ENCODE measurements at regions not wholly inside any gene's neighbourhood (a gene's known extent, or its start where the extent isn't known, plus 50 kb on each side); places are given as distances from the start of the nearest gene placed in this dataset.

DNA sequence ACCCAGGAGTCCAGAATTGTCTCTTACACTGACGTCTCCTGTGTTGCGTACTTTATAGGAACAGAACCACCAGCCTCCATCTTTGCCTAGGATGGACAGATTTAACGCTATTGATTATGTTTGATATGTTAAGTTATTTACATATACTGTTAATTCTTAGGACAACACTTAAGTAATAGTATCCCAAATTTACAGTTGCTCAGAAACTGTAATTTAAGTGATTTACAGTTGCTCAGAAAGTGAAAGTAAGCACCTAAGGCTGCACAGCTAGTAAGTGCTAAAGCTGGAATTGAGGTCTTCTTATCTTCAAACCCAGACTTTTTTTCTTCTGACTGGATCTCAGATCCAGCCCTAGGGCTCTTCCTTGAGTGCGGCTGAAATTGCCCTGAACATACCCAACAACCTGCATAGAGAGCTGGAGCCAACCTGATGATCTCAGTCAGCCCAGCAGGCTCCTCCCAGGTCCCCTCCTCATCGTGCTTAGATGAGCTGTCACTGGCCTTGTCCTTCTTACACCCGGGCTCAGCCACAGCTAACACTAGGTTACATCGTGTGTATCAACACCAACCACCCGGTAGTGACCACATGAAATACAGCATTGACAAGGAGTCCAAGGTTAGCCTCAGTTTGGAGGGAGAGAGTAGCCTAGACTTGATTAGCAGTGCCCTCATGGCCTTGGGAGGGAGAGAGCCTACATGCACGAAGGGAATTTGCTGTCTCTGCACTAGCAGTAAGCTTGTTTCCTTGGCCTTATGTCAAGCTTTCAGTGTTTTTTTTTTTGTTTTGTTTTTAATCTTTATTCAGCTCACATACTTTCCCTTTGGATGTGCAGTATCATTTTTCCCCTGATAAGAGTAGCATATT, 111.1 kb upstream of the ARHGAP5 start:
- no peak for DNase-seq (ENCODE audit: low spot score)

DNA sequence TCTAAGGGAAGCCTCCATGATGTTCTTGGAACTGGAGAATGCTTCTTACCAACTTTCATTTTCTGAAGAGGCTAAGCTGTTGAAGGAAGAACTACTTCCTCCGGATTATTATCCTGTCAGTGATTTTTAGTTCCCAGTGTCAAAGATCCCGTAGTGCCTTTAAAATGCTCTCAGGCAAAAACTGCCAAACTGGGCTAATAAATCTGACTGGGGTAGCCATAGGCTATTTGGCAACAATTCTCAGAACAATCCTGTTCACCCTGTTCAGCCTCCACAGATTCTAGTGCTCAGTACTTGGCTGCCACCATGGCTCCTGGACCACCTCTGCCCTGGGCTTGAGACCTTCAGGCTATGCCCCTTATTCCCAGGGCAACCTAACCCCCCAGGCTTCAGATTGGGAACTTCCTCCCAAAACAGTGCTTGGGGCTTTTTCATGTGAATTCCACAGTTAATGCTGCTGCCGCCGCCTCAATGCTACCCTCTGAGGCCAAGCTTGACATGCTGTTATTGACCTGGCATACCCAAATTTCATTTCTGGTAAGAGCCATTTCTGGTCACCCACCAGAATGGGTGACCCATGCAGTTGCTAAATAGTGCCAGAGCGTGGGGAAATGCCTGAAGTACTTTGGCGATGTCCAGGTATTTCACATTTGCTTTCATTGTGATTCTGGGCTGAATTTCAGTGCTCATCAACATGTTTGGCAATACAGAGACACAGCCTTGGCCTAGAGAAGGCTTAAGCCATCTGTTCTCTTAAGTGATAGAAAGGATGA, 110.0 kb upstream of the ARHGAP5 start:
- no peak for DNase-seq (ENCODE audit: low spot score)

DNA sequence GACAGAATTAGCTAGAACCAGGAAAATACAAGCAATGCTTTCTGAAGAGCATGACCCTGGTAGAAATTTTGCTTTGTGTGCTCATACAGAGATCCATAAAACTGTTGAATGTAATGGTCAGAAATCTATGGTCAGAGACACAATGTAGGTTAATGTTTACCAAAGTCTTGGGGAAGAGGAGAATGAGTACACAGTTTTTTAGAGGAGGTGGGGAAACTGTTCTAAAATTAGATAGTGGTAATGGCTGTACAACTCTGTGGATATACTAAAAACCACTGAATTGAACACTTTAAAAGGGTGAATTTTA, 109.5 kb upstream of the ARHGAP5 start:
- DNase-seq (ENCODE audit: low spot score), result no peak

DNA sequence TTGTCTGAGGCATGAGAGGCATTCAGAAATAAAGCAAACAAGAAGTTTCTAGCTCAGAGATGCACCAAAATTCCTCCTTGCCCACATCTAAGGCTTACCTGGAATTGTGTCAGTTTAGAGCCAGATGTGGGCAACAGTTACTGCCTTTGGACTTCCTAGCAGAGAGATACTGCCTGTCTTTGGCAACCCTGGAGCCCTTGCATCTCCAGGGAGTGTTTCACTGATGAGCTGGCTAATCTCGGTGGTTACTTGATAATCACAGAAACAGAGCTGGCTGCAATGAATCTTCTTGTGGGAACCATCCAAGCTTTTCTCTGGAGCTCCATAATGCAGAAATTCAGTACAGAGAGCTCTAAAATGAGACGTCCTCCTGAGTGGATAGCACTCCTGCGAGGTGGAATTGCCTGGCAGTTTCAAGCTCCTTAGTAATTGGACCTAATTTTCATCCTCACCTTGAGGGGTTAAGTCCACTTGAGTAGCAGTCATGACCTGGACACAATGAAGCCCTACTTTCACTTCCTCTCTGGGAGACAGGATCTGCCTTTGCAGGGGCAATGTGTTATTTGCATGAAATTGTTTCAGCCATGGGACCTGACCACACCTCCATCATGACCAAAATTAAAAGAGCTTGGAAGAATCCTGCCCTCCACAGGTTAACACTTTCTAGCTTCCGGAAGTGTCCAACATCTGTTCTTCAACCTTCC, 108.8 kb upstream of the ARHGAP5 start:
- DNase-seq (ENCODE audit: low spot score), result peak; percentile 50

DNA sequence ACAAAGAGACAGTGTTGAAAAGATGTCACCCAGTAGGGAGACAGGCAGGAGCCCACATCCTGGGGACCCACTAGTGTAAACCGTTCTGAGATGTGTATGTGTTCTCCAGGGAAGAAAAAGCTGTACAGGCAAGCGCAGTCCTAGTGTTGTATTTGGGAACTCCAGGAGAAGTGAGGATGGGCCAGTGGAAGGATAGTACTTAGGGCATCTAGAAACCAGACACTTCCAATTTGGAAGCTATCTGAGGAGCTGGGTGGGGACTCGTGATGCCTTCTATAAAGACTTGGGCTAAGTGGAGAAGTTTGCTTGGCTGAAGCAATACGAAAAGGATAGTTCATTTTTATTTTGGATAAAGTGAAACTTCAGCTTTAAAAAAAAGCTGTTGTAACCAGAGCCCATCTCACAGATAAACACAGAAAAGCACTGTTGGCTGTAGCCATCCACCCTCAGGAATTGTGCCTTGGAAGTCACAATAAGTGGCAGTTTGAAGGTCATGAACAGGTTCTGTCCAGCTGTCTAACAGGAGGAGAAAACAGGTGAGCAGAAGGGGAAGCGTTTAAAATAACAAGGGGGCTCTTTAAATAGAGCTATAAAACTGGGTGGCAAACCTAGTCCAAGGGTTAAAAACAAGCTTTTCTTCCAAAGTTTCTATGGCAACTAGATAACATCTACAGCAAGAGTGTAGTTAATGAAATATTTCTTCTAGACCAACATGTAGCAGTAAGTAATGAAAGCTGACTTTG, 108.0 kb upstream of the ARHGAP5 start:
- no peak for DNase-seq (ENCODE audit: low spot score)

DNA sequence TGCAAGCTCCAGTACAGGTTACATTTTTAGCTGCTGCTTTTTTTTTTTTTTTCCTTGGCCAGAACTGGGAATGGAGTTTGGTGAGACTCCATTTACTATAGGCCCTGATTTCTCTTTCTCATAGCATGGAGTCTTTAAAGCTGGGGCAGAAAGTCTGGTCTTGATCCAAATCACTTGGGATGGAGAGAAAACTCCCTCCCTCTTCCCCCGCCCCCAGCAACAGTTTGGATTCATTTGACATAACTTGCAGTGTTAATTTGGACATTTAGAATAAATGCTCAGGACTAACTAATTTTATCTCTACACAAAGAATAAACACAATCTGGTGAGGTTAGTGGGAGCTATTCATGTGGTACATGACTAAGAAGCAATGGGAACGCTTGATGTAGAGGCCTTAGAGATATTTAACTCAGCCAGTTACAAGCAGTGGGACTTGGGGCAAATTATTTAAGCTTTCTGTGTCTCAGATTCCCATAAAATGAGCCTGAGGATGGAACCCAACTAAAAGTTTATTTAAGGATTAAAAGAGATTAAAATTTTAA, 107.3 kb upstream of the ARHGAP5 start:
- no peak for DNase-seq (ENCODE audit: low spot score)

DNA sequence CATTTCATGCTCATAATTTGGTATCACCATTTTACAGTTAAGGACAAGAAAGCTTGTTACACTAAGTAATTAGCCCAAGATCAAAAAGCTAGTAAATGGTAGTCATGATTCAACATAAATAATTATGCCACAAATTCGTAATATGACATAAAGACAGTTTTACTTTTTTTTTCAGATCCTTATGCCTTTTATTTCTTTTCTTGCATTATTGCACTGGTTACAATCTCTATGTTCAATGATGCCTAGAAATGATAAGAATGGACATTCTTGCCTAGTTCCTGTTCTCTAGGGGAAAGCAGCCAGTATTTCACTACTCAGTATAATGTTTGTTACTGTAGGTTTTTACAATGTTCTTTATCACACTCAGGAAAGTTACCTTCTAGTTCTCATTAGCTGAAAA, 106.4 kb upstream of the ARHGAP5 start:
- DNase-seq (ENCODE audit: low spot score), result no peak

DNA sequence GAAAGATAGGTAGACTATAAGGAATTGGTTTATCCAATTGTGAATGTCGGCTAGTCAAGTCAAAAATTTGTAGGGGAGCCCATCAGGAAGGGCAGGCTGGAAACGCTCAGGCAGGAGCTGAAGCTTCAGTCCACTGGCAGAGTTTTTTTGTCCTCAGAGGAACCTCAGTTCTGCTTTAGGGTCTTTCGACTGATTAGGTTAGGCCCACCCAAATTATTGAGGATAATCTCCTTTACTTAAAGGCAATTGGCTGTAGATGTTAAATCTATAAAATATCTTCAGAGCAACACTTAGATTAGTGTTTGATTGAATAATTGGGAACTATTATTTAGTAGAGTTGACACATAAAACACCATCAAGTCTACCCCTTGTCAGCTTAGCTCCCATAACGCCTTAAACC, 105.5 kb upstream of the ARHGAP5 start:
- no peak for DNase-seq (ENCODE audit: low spot score)

DNA sequence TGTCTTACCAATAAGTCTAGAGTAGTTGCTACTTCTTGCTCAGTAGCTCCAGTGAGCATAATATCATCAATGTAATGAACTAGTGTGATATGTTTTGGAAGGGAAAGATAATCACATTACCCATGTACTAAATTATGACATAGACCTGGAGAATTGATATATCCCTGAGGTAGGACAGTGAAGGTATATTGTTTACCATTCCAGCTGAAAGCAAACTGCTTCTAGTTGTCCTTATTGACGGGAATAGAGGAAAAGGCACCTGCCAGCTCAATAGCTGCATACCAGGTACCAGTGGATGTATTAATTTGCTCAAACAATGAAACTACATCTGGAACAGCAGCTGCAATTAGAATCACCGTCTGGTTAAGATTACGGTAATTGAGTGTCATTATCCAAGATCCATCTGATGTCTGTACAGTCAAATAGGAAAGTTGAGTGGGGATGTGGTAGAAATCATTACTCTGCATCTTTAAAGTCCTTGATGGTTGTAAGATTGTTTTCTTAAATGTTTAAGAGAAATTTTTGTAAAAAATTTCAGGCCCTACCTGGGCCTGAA, 100.0 kb upstream of the ARHGAP5 start:
- no peak for DNase-seq (ENCODE audit: low spot score)

DNA sequence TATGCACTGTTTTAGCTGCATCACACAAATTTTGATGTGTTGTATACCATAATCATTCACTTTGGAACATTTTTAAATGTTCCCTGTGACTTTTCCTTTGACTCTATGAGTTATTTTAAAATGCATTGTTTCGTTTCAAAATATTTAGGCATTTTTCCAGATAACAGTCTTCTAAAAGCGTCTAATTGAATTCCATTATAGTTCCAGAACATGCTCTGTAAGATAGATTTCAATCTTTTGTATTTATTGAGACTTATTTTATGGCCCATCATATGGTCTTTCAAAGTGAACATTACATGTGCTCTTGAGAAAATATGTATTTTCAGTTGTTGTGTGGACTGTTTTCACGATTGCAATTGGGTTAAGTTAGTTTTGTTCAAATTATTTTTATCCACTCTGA, 98.7 kb upstream of the ARHGAP5 start:
- DNase-seq (ENCODE audit: low spot score), result no peak

DNA sequence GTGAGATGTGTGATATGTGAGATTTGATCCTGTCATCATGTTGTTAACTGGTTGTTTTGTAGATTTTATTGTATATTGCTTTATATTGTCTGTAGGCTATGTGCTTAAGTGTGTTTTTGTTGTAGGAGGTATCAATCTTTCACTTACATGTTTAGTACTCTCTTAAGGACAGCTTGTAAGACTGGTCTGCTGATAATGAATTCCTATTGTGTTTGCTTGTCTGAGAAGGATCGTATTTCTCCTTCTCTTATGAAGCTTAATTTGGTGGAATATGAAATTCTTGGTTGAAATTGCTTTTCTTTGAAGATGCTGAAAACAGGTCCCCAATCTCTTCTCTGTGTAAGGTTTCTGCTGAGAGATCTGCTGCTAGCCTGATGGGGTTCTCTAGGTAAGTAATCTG, 94.5 kb upstream of the ARHGAP5 start:
- no peak for DNase-seq (ENCODE audit: low spot score)

DNA sequence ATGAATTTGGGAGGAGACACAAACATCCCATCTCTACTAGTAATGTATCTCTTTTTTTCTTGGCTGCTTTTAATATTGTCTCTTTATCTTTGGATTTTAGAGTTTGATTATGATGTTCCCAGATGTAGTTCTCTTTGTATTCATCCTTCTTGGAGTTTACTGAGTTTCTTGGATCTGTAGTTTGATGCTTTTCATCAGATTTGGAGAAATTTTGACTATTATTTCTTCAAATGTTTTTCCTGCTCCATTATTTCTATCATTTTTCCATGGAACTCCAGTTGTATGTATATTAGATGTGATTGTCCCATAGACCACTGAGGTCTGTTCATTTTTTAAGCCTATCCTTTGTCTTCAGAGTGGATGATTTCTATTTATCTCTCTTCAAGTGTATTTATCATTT, 90.7 kb upstream of the ARHGAP5 start:
- no peak for DNase-seq (ENCODE audit: low spot score)

DNA sequence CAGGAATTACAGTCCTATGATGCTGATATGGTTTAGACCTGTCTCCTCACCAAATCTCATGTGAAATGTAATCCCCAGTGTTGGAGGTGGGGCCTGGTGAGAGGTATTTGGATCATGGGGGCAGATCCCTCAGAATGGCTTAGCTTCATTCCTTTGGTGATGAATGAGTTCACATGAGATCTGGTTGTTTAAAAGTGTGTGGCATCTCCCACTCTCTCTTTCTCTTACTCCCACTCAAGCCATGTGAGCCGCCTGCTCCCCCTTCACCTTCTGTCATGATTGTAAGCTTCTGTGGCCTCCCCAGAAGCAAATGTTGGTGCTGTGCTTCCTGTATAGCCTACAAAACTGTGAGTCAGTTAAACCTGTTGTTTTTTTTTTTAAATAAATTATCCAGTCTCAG, 89.4 kb upstream of the ARHGAP5 start:
- DNase-seq (ENCODE audit: low spot score), result no peak

DNA sequence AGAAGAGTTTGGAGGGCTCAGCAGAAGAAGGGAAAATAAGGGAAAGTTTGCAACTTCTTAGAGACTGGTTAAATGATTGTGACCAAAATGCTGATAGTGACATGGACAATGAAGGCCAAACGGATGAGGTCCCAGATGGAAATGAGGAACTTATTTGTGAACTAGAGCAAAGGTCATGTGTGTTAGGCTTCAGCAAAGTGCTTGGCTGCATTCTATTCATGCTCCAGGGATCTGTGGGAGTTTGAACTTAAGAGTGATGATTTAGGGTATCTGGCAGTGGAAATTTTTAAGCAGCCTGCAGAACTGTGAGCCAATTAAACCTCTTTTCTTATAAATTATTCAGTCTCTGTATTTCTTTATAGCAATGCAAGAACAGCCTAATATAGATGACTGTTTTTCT, 88.9 kb upstream of the ARHGAP5 start:
- no peak for DNase-seq (ENCODE audit: low spot score)

DNA sequence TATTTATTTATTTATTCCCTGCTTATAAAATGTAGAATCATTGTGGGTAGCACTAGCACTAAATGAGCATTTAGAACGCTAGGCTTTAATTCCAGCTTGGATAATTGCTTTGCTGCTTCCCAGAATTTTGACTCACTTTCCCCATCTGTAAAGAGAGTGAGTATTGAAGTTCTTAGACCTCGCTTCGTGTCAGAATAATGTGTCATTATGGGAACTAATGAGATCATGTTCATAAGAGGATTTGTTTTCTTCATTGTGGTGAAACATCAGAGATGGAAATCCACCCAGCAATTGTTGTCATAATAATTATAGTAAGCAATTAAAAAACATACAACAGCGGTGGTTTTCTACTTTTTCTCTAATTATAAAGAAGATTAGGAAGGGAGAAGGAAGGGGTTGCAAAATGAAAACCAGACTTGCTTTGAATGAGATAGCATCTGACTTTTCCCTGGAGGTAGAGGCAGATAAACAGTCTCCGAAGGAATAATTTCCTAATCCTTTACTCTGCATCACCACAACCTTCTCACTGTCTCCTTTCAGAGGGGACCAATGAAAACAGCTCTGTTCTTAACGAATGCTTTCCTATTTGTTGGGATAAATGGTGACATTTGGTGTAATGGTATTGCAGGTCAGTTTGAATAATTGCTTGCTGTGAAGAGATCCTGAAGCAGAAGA, 86.8 kb upstream of the ARHGAP5 start:
- DNase-seq (ENCODE audit: low spot score), result no peak

DNA sequence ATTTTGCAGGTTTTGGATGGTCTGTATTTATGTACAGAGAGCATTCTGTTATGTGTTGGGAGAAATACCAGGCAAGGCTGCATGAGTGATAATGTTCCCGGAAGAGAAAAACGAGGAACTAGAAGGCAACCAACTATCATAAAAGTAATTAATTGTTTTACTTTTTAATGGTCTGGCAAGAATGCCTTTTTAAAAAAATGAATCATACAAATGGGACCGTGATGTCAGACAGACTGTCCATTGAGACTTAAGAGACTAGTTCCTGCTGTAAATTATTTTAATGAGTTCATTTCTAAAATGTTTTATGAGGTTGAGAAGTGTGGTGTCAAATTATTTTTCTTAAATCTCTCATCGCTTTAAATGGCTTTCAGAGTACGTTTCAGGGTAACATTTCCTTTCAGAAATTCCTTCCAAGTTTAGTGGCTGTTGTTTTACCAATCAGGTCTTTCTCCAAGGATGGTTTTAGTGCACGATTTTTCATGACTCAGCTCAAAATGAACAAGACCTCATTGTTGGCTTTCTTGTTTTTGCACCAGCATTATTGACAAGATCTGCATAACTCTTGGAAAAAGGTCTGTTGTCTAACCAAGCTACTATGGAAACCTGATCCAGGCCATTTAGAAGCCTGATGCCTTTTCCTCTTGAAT, 86.1 kb upstream of the ARHGAP5 start:
- peak; percentile 24 for DNase-seq (ENCODE audit: low spot score)

DNA sequence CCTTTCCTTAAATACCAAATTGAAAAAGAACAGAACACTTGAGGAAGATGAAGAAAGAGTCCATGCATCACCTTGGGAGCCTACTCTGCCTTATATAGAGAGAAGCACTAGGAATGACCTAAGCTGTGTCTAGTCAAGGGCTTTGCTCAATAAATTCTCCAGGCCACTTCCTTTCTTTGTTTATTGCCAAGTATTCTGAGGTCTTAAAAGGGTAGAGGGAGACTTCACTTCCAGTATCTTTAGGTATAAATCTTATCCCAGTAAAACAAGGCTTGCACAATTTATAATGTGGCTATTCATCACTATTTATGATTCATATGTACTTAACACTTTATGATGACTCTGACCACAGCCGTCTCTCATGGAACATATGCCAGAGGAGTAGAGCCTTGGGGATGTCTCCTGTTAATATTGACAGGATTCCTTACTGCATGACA, 85.1 kb upstream of the ARHGAP5 start:
- DNase-seq (ENCODE audit: low spot score), result peak; percentile 67

DNA sequence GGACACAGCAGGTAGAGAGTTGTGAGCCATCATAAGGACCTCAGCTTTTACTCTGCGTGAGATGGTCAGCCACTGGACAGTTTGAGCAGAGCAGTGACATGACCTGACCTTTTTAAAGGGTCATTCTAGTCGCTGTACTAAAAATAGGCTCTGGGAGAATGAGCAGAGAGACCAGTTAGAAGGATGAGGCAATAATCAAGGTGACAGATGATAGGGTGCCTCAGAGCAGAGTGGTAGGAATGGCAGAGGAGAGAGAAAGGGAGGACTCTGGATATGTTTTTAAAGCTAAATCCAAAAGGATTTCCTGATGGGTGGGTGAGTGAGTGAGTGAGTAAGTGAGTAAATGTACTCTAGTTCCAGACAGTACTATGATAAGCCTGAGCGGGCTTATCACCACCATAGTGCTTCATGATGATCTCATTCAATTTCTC, 83.6 kb upstream of the ARHGAP5 start:
- no peak for DNase-seq (ENCODE audit: low spot score)

DNA sequence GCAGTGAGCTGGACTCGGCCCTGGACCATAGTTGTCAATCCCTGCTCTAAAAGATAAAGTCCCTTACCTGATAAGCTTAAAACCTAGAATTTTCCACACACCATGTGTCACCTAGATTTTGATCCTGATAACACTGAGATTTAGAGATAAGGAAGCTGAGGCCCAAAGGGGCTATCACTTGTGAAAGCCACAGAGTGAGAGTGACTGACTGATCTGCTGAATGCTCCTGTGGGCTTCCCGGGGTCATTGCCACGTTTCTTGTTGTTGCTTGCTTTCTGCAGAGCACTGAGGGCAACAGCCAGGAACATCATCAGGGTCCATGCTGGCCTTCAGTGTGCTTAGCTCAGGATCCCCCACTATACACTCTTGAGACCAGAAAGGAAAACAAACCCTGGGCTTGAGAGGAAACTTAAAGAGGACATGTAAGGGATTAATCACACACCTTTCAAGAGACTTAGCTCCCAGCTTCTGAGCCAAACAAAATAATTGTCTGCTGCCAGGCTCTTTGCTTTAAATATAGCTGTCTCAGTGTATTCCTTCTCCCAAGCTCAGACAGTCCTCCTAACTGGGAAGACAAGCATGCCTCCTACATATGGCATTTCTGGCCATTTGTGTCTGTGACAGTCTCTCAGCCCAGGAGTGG, 82.6 kb upstream of the ARHGAP5 start:
- DNase-seq (ENCODE audit: low spot score), result no peak

DNA sequence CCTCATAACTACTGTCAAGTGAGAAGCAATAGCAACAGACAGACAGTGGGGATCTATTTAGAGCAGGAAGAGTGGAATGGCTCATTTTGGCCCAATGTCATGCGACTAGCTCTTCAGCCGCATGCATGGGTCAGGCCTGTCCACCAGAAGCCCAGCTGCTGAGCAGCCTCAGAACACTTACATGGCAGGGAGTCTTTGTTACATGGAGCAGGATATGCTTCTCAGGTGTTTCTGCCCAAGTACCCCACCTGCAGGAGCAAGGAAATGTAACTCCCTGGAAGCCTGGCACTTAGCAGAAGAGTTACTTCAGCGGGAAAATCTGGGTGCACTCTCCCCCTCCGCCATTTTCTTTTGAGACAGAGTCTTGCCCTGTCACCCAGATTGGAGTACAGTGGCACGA, 73.5 kb upstream of the ARHGAP5 start:
- no peak for DNase-seq (ENCODE audit: low spot score)

Data from GM03348 (cell line).